Neutrophil (primary cell): ENCODE measurements at regions not wholly inside any gene's neighbourhood (a gene's known extent, or its start where the extent isn't known, plus 50 kb on each side); places are given as distances from the start of the nearest gene placed in this dataset.
"Not testable (repeated sequence)": the region's sequence is repeated elsewhere in the genome, so short reads cannot be mapped to it uniquely, and the experiment has no call there.

Experiments
- H3K27ac ChIP-seq: fragments of 200-600 bp; sonication (generic); 2 replicates; pipeline ENCODE4 v1.5.1; 2016; ENCODE audit warnings: mild to moderate bottlenecking, moderate library complexity
- H3K27me3 ChIP-seq: fragments of 200-600 bp; sonication (generic); 2 replicates; pipeline ENCODE4 v1.6.0; 2016; ENCODE audit warnings: mild to moderate bottlenecking
- H3K36me3 ChIP-seq: fragments of 200-600 bp; sonication (generic); 2 replicates; pipeline ENCODE4 v1.5.1; 2017
- H3K4me1 ChIP-seq, 2 experiments: fragments of 200-600 bp in 1 of 2; sonication (generic) in 1 of 2; 1 replicate in 1 of 2; 2 replicates in 1 of 2; pipeline versions ENCODE4 v1.5.1 to v1.6.1; 2013 to 2016; ENCODE audit warnings: low read depth in 1 of 2, low read length in 1 of 2, mild to moderate bottlenecking in 1 of 2, moderate library complexity in 1 of 2; ENCODE audit not compliant: control insufficient read depth in 1 of 2, insufficient read depth in 1 of 2
- H3K4me3 ChIP-seq, 2 experiments: fragments of 200-600 bp in 1 of 2; sonication (generic) in 1 of 2; 1 replicate in 1 of 2; 2 replicates in 1 of 2; pipeline ENCODE4 v1.5.1; 2013 to 2016; ENCODE audit warnings: low read depth in 1 of 2, low read length in 1 of 2, mild to moderate bottlenecking in 1 of 2, moderate library complexity in 1 of 2
- H3K9me3 ChIP-seq: fragments of 200-600 bp; sonication (generic); 2 replicates; pipeline ENCODE4 v1.5.1; 2016
- TF ChIP-seq, protein P1 (sequence below): fragments of 200-600 bp; sonication (generic); IDR thresholded peaks from 2 replicates; pipeline ENCODE4 v1.5.1; 2016; ENCODE audit warnings: antibody characterized with exemption

- TF ChIP-seq, protein P1, sequence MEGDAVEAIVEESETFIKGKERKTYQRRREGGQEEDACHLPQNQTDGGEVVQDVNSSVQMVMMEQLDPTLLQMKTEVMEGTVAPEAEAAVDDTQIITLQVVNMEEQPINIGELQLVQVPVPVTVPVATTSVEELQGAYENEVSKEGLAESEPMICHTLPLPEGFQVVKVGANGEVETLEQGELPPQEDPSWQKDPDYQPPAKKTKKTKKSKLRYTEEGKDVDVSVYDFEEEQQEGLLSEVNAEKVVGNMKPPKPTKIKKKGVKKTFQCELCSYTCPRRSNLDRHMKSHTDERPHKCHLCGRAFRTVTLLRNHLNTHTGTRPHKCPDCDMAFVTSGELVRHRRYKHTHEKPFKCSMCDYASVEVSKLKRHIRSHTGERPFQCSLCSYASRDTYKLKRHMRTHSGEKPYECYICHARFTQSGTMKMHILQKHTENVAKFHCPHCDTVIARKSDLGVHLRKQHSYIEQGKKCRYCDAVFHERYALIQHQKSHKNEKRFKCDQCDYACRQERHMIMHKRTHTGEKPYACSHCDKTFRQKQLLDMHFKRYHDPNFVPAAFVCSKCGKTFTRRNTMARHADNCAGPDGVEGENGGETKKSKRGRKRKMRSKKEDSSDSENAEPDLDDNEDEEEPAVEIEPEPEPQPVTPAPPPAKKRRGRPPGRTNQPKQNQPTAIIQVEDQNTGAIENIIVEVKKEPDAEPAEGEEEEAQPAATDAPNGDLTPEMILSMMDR = no peak
- H3K27me3 ChIP-seq = no peaks in the 10 kb centered on the region
- H3K4me3 ChIP-seq = no peak overlapping the region
- H3K9me3 ChIP-seq = no peaks in the 10 kb centered on the region
- H3K4me1 ChIP-seq = no peaks in the 10 kb centered on the region
- no peak overlapping the region for H3K27ac ChIP-seq
- H3K36me3 ChIP-seq = no peaks in the 10 kb centered on the region
Observed at GRCh38 chr3:26208201-26208600, 414.4 kb upstream of the LRRC3B start.

- no peak overlapping the region for H3K4me3 ChIP-seq
- no peaks in the 10 kb centered on the region for H3K4me1 ChIP-seq
- TF ChIP-seq, protein P1 = no peak
- H3K27ac ChIP-seq = no peak overlapping the region
- H3K9me3 ChIP-seq = no peaks in the 10 kb centered on the region
- H3K27me3 ChIP-seq = no peaks in the 10 kb centered on the region
- no peaks in the 10 kb centered on the region for H3K36me3 ChIP-seq
Observed at GRCh38 chr3:26229801-26230200, 392.8 kb upstream of the LRRC3B start.

- TF ChIP-seq, protein P1 = no peak
- no peaks in the 10 kb centered on the region for H3K27me3 ChIP-seq
- H3K9me3 ChIP-seq = no peaks in the 10 kb centered on the region
- H3K36me3 ChIP-seq = no peaks in the 10 kb centered on the region
- H3K4me3 ChIP-seq = no peak overlapping the region
- H3K4me1 ChIP-seq = no peaks in the 10 kb centered on the region
- H3K27ac ChIP-seq = no peak overlapping the region
Observed at GRCh38 chr3:26233374-26233773, 389.2 kb upstream of the LRRC3B start.

DNA sequence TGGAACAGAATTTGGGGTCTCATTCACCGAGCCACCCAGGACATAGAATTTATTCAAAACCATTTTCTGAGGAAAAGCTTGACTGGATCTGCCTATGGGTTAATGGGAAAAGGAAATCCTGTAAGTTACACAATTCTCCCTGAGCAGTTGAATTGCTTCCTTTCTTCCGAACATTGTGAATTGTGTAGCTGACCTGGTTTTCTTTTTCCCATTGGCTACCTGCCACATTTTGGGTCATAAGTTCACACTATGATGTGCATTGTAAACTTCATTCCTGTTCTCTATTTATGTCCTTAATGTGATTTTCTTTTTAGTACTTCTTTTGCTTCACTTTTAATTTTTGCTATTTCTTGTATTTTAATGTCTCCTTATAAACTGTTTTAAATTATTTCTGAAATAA is 386.0 kb upstream of the LRRC3B start:
- no peaks in the 10 kb centered on the region for H3K4me1 ChIP-seq
- H3K27me3 ChIP-seq = no peaks in the 10 kb centered on the region
- no peak overlapping the region for H3K4me3 ChIP-seq
- H3K9me3 ChIP-seq = no peaks in the 10 kb centered on the region
- H3K27ac ChIP-seq = no peak overlapping the region
- TF ChIP-seq, protein P1 = no peak
- no peaks in the 10 kb centered on the region for H3K36me3 ChIP-seq

DNA sequence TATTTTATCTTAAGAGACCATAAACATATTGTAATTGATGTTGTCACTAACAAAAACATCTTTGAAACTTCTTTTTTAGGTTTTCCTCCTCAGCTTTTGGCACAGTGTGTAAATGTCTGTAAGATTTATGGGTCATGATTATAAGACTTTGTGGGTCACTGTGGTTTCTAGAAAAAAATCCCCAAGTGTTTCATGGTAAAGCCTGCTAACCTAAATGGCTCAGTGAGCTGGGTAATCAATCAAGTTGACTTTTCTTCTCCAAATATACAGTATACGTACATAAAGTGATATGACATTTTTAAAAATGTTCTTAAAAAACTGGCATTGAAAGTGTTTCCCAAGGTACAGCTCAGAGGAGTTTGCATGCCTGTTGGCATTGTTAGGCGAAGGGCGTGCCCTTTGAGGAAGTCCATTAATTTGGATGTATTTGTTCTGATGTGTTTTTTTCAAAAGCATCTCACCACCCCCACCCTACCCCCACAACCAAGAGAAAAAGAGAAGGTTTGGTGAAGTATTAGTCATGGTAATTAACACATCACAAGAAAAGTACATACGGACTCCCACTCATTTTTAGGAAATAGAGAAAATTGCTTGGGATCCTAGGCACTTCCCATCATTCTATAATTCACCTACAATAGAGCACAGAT is 385.4 kb upstream of the LRRC3B start:
- TF ChIP-seq, protein P1 = no peak
- no peak overlapping the region for H3K27ac ChIP-seq
- no peaks in the 10 kb centered on the region for H3K4me1 ChIP-seq
- H3K36me3 ChIP-seq = no peaks in the 10 kb centered on the region
- H3K27me3 ChIP-seq = no peaks in the 10 kb centered on the region
- H3K9me3 ChIP-seq = no peaks in the 10 kb centered on the region
- H3K4me3 ChIP-seq = no peak overlapping the region

DNA sequence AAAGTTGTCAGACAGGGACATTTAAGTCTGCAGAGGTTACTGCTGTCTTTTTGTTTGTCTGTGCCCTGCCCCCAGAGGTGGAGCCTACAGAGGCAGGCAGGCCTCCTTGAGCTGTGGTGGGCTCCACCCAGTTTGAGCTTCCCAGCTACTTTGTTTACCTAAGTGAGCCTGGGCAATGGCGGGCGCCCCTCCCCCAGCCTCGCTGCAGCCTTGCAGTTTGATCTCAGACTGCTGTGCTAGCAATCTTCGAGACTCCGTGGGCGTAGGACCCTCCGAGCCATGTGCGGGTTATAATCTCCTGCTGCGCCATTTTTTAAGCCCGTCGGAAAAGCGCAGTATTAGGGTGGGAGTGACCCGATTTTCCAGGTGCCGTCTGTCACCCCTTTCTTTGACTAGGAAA is 378.0 kb upstream of the LRRC3B start:
- H3K4me1 ChIP-seq, H3K36me3 ChIP-seq, H3K4me3 ChIP-seq, H3K9me3 ChIP-seq, H3K27ac ChIP-seq, H3K27me3 ChIP-seq: not testable (repeated sequence)
